ENCODE measurements at regions not wholly inside any gene's neighbourhood (a gene's known extent, or its start where the extent isn't known, plus 50 kb on each side); places are given as distances from the start of the nearest gene placed in this dataset.

DNA sequence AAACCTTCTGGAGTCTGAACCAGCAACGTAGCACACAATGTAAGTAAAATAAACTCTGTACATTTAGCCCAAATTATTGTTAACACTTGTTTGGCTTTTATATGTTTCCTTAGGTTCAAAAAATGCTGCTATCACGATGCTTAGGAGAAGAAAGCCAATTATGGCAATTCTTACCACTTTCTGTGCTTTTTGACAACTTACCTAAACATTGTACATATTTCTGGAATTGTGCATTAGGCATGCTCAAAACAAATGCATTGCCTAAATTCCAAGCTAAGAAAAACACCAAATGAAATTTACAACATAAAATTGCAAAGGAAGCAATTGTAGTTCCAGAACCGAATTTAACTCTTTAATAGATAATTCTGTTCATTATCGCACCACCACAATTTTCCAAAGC, 585.6 kb upstream of the DSEL start:
- H2AFZ ChIP-seq, result no peak overlapping the region
- H4K20me1 ChIP-seq (ENCODE audit: insufficient read depth), result no peaks in the 10 kb centered on the region
- H3K9me3 ChIP-seq (ENCODE audit: insufficient read depth, low read depth), result no peaks in the 10 kb centered on the region
- H3K36me3 ChIP-seq (ENCODE audit: low read depth), result no peaks in the 10 kb centered on the region
- no TSS peak for BruUV-seq (replicated peaks)
- no peaks in the 10 kb centered on the region for H3K4me1 ChIP-seq (replicated peaks; ENCODE audit: insufficient read depth)
- no peaks in the 10 kb centered on the region for H3F3A ChIP-seq (ENCODE audit: insufficient read depth, low read depth)
- H3K9me2 ChIP-seq (ENCODE audit: insufficient read depth), result no peaks in the 10 kb centered on the region
- no peak for DNase-seq
- intact Hi-C loops (cut with micrococcal nuclease; ENCODE audit: unreplicated experiment), result no loop called here
- no peaks in the 10 kb centered on the region for H3K27me3 ChIP-seq (ENCODE audit: insufficient read depth, low read depth)
- no peak for TF ChIP-seq EZH2 (IDR thresholded peaks at IDR 0.05; ENCODE audit: low read depth)
- TF ChIP-seq, protein P1, sequence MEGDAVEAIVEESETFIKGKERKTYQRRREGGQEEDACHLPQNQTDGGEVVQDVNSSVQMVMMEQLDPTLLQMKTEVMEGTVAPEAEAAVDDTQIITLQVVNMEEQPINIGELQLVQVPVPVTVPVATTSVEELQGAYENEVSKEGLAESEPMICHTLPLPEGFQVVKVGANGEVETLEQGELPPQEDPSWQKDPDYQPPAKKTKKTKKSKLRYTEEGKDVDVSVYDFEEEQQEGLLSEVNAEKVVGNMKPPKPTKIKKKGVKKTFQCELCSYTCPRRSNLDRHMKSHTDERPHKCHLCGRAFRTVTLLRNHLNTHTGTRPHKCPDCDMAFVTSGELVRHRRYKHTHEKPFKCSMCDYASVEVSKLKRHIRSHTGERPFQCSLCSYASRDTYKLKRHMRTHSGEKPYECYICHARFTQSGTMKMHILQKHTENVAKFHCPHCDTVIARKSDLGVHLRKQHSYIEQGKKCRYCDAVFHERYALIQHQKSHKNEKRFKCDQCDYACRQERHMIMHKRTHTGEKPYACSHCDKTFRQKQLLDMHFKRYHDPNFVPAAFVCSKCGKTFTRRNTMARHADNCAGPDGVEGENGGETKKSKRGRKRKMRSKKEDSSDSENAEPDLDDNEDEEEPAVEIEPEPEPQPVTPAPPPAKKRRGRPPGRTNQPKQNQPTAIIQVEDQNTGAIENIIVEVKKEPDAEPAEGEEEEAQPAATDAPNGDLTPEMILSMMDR (conservative IDR thresholded peaks at IDR 0.05), result no peak
- no peak overlapping the region for H3K4me3 ChIP-seq
- ChIA-PET CTCF (no interaction called here), POLR2A (ENCODE audit: unreplicated experiment) (no interaction called here)
- no peaks in the 10 kb centered on the region for H3K79me2 ChIP-seq (ENCODE audit: low read depth)
- no peak overlapping the region for H3K27ac ChIP-seq
- H3K4me2 ChIP-seq, result no peak overlapping the region

DNA sequence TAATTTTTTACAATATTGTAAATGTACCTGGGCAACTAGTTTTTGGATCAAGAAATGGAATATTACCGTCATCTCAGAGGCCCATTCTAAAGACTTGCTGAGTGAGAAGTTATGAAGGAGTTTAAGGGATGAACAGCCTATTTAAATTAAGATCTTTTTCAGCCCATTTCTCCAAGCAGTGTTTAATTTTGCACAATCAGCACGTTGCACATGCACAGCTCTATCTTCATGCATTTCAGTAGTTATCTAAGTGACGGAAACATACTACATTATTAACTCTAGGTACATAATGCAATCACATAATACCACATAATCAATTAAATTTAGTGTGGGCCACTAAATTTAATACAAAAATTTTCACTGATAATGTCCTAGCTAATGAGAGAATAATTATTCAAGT, 582.1 kb upstream of the DSEL start:
- Histone ChIP-seq H3K4me1 (replicated peaks; ENCODE audit: insufficient read depth) (no peaks in the 10 kb centered on the region), H3K9me3 (ENCODE audit: insufficient read depth, low read depth) (no peaks in the 10 kb centered on the region), H3K79me2 (ENCODE audit: low read depth) (no peaks in the 10 kb centered on the region), H4K20me1 (ENCODE audit: insufficient read depth) (no peaks in the 10 kb centered on the region), H3K9me2 (ENCODE audit: insufficient read depth) (no peaks in the 10 kb centered on the region), H3F3A (ENCODE audit: insufficient read depth, low read depth) (no peaks in the 10 kb centered on the region), H3K4me3 (no peak overlapping the region), H3K4me2 (no peak overlapping the region), H3K27me3 (ENCODE audit: insufficient read depth, low read depth) (no peaks in the 10 kb centered on the region), H2AFZ (no peak overlapping the region), H3K27ac (no peak overlapping the region), H3K36me3 (ENCODE audit: low read depth) (no peaks in the 10 kb centered on the region)
- ChIA-PET CTCF (no interaction called here), POLR2A (ENCODE audit: unreplicated experiment) (no interaction called here)
- intact Hi-C loops (cut with micrococcal nuclease; ENCODE audit: unreplicated experiment), result no loop called here
- no peak for DNase-seq
- TF ChIP-seq EZH2 (IDR thresholded peaks at IDR 0.05; ENCODE audit: low read depth), result no peak
- TF ChIP-seq, protein P1 (conservative IDR thresholded peaks at IDR 0.05), result no peak
- BruUV-seq (replicated peaks), result no TSS peak

DNA sequence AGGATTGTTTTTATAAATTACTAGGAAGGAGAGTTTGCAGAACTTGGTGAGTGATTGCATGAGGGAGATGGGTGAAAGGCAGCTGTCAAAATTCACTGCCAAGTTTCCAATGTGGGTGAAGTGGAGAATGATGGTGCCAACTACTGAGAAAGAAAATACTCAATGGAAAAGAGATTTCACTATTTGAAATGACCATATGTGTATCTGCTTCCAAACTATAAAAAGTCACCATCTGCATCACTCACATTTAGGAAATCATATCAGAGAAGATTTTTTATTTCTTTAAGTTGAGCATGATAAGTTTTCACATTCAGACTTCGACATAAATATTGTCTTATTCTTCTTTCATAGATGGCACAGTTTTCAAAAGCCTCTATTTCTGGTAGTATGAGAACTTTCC, 570.0 kb upstream of the DSEL start:
- Histone ChIP-seq H3K79me2 (ENCODE audit: low read depth) (no peaks in the 10 kb centered on the region), H3K27ac (no peak overlapping the region), H3K9me2 (ENCODE audit: insufficient read depth) (no peaks in the 10 kb centered on the region; the same call in 1 of the 2 replicates), H3K4me1 (replicated peaks; ENCODE audit: insufficient read depth) (no peaks in the 10 kb centered on the region), H3K4me2 (no peak overlapping the region), H3K27me3 (ENCODE audit: insufficient read depth, low read depth) (no peaks in the 10 kb centered on the region), H3K36me3 (ENCODE audit: low read depth) (no peaks in the 10 kb centered on the region), H2AFZ (no peak overlapping the region), H3K9me3 (ENCODE audit: insufficient read depth, low read depth) (no peaks in the 10 kb centered on the region), H3F3A (ENCODE audit: insufficient read depth, low read depth) (no peaks in the 10 kb centered on the region), H4K20me1 (ENCODE audit: insufficient read depth) (no peaks in the 10 kb centered on the region), H3K4me3 (no peak overlapping the region)
- no TSS peak for BruUV-seq (replicated peaks)
- no peak for TF ChIP-seq EZH2 (IDR thresholded peaks at IDR 0.05; ENCODE audit: low read depth)
- TF ChIP-seq, protein P1 (conservative IDR thresholded peaks at IDR 0.05), result no peak
- ChIA-PET CTCF (no interaction called here), POLR2A (ENCODE audit: unreplicated experiment) (no interaction called here)
- intact Hi-C loops (cut with micrococcal nuclease; ENCODE audit: unreplicated experiment), result no loop called here
- no peak for DNase-seq
